ENCODE measurements at regions not wholly inside any gene's neighbourhood (a gene's known extent, or its start where the extent isn't known, plus 50 kb on each side); places are given as distances from the start of the nearest gene placed in this dataset.
A peak's percentile ranks its signal among the peaks of the same experiment; 100 is the strongest.

- Mint-ChIP-seq H3K27me3 (peaks cover 3% of the 10 kb centered on the region), H3K27ac (no peak overlapping the region), H3K4me3 (no peak overlapping the region), H3K36me3 (ENCODE audit: low read depth) (no peaks in the 10 kb centered on the region), H3K4me1 (ENCODE audit: low read depth) (no peaks in the 10 kb centered on the region), H3K9me3 (peaks cover 4% of the 10 kb centered on the region)
Measured at GRCh38 chrX:40272141-40272540, 174.4 kb upstream of the BCOR start.

- Mint-ChIP-seq H3K4me1 (ENCODE audit: low read depth) (peaks cover 8% of the 10 kb centered on the region), H3K4me3 (no peak overlapping the region), H3K9me3 (no peaks in the 10 kb centered on the region), H3K36me3 (ENCODE audit: low read depth) (no peaks in the 10 kb centered on the region), H3K27ac (no peak overlapping the region), H3K27me3 (peaks cover 3% of the 10 kb centered on the region)
Measured at GRCh38 chrX:40268188-40268520, 170.4 kb upstream of the BCOR start.

GRCh38 chrX:40267334-40268187 lies 169.8 kb upstream of the BCOR start:
- Mint-ChIP-seq H3K27me3 (peaks cover 3% of the 10 kb centered on the region), H3K36me3 (ENCODE audit: low read depth) (no peaks in the 10 kb centered on the region), H3K9me3 (no peaks in the 10 kb centered on the region), H3K27ac (no peak overlapping the region), H3K4me1 (ENCODE audit: low read depth) (peaks cover 8% of the 10 kb centered on the region), H3K4me3 (peak overlapping the region; percentile 66)

GRCh38 chrX:40266490-40267333 lies 169.0 kb upstream of the BCOR start:
- Mint-ChIP-seq H3K27ac (no peak overlapping the region), H3K27me3 (no peaks in the 10 kb centered on the region), H3K4me3 (peak overlapping the region; percentile 66)

GRCh38 chrX:40265936-40266335 lies 168.2 kb upstream of the BCOR start:
- H3K27ac Mint-ChIP-seq, result no peak overlapping the region
- H3K36me3 Mint-ChIP-seq (ENCODE audit: low read depth), result no peaks in the 10 kb centered on the region
- no peaks in the 10 kb centered on the region for H3K9me3 Mint-ChIP-seq
- H3K4me3 Mint-ChIP-seq, result peak overlapping the region; percentile 66
- H3K4me1 Mint-ChIP-seq (ENCODE audit: low read depth), result peaks cover 8% of the 10 kb centered on the region
- no peaks in the 10 kb centered on the region for H3K27me3 Mint-ChIP-seq

More at GRCh38 chrX:40266490-40267333, 169.0 kb upstream of the BCOR start:
- no peaks in the 10 kb centered on the region for H3K9me3 Mint-ChIP-seq
- H3K36me3 Mint-ChIP-seq (ENCODE audit: low read depth), result no peaks in the 10 kb centered on the region
- H3K4me1 Mint-ChIP-seq (ENCODE audit: low read depth), result peaks cover 8% of the 10 kb centered on the region

- Mint-ChIP-seq H3K4me1 (ENCODE audit: low read depth) (peaks cover 8% of the 10 kb centered on the region), H3K4me3 (no peak overlapping the region), H3K9me3 (no peaks in the 10 kb centered on the region), H3K27ac (no peak overlapping the region), H3K36me3 (ENCODE audit: low read depth) (no peaks in the 10 kb centered on the region), H3K27me3 (no peaks in the 10 kb centered on the region)
Measured at GRCh38 chrX:40263014-40263560, 165.3 kb upstream of the BCOR start.

GRCh38 chrX:40262157-40263013 lies 164.6 kb upstream of the BCOR start:
- Mint-ChIP-seq H3K27ac (no peak overlapping the region), H3K4me3 (no peak overlapping the region), H3K36me3 (ENCODE audit: low read depth) (no peaks in the 10 kb centered on the region), H3K4me1 (ENCODE audit: low read depth) (peaks cover 8% of the 10 kb centered on the region), H3K9me3 (no peaks in the 10 kb centered on the region), H3K27me3 (no peaks in the 10 kb centered on the region)

- Mint-ChIP-seq H3K27ac (no peak overlapping the region), H3K4me3 (no peak overlapping the region), H3K36me3 (ENCODE audit: low read depth) (no peaks in the 10 kb centered on the region), H3K9me3 (no peaks in the 10 kb centered on the region), H3K27me3 (no peaks in the 10 kb centered on the region), H3K4me1 (ENCODE audit: low read depth) (peaks cover 8% of the 10 kb centered on the region)
Measured at GRCh38 chrX:40261833-40262156, 164.0 kb upstream of the BCOR start.

GRCh38 chrX:40260146-40260747 lies 162.5 kb upstream of the BCOR start:
- Mint-ChIP-seq H3K9me3 (no peaks in the 10 kb centered on the region), H3K27me3 (no peaks in the 10 kb centered on the region), H3K27ac (no peak overlapping the region), H3K4me1 (ENCODE audit: low read depth) (no peaks in the 10 kb centered on the region), H3K36me3 (ENCODE audit: low read depth) (no peaks in the 10 kb centered on the region), H3K4me3 (no peak overlapping the region)

- Mint-ChIP-seq H3K4me1 (ENCODE audit: low read depth) (no peaks in the 10 kb centered on the region), H3K9me3 (no peaks in the 10 kb centered on the region), H3K4me3 (no peak overlapping the region), H3K27ac (no peak overlapping the region), H3K36me3 (ENCODE audit: low read depth) (no peaks in the 10 kb centered on the region), H3K27me3 (no peaks in the 10 kb centered on the region)
Measured at GRCh38 chrX:40258909-40259308, 161.2 kb upstream of the BCOR start.

- no peaks in the 10 kb centered on the region for H3K4me1 Mint-ChIP-seq (ENCODE audit: low read depth)
- no peak overlapping the region for H3K27ac Mint-ChIP-seq
- no peaks in the 10 kb centered on the region for H3K27me3 Mint-ChIP-seq
- H3K9me3 Mint-ChIP-seq, result no peaks in the 10 kb centered on the region
- H3K36me3 Mint-ChIP-seq (ENCODE audit: low read depth), result no peaks in the 10 kb centered on the region
- H3K4me3 Mint-ChIP-seq, result no peak overlapping the region
Measured at GRCh38 chrX:40253771-40254170, 156.0 kb upstream of the BCOR start.

- H3K27ac Mint-ChIP-seq, result no peak overlapping the region
- H3K4me3 Mint-ChIP-seq, result no peak overlapping the region
- H3K36me3 Mint-ChIP-seq (ENCODE audit: low read depth), result no peaks in the 10 kb centered on the region
- H3K27me3 Mint-ChIP-seq, result peaks cover 5% of the 10 kb centered on the region
- peaks cover 14% of the 10 kb centered on the region for H3K4me1 Mint-ChIP-seq (ENCODE audit: low read depth)
- no peaks in the 10 kb centered on the region for H3K9me3 Mint-ChIP-seq
Measured at GRCh38 chrX:40249582-40249981, 151.8 kb upstream of the BCOR start.

- H3K4me1 Mint-ChIP-seq (ENCODE audit: low read depth), result peaks cover 14% of the 10 kb centered on the region
- H3K4me3 Mint-ChIP-seq, result no peak overlapping the region
- H3K27me3 Mint-ChIP-seq, result peaks cover 5% of the 10 kb centered on the region
- no peaks in the 10 kb centered on the region for H3K36me3 Mint-ChIP-seq (ENCODE audit: low read depth)
- H3K27ac Mint-ChIP-seq, result no peak overlapping the region
- no peaks in the 10 kb centered on the region for H3K9me3 Mint-ChIP-seq
Measured at GRCh38 chrX:40248822-40249221, 151.1 kb upstream of the BCOR start.

- H3K36me3 Mint-ChIP-seq (ENCODE audit: low read depth), result no peaks in the 10 kb centered on the region
- H3K27ac Mint-ChIP-seq, result no peak overlapping the region
- no peak overlapping the region for H3K4me3 Mint-ChIP-seq
- no peaks in the 10 kb centered on the region for H3K9me3 Mint-ChIP-seq
- H3K27me3 Mint-ChIP-seq, result peaks cover 5% of the 10 kb centered on the region
- H3K4me1 Mint-ChIP-seq (ENCODE audit: low read depth), result peaks cover 14% of the 10 kb centered on the region
Measured at GRCh38 chrX:40247848-40248622, 150.3 kb upstream of the BCOR start.

Measured in stimulated activated naive CD8-positive, alpha-beta T cell treated with anti-CD3 and anti-CD28 coated beads, Interleukin-15, Interleukin-2, amounts not matched to agents 100 ng/mL and 50 ng/mL, for 24 hours (primary cell).